GM12875 (cell line): ENCODE measurements at regions not wholly inside any gene's neighbourhood (a gene's known extent, or its start where the extent isn't known, plus 50 kb on each side); places are given as distances from the start of the nearest gene placed in this dataset.

Experiments used
- H3K4me3 ChIP-seq: one replicate; pipeline ENCODE4 v1.5.1; 2011; ENCODE audit warnings: low read depth, low read length, control low read depth
- TF ChIP-seq, protein P1 (sequence below): IDR thresholded peaks from 2 replicates; pipeline ENCODE4 v1.5.1; 2011; ENCODE audit warnings: low read depth, mild to moderate bottlenecking, control low read depth, inconsistent platforms, low read length, moderate library complexity, borderline replicate concordance; ENCODE audit not compliant: insufficient read depth

DNA sequence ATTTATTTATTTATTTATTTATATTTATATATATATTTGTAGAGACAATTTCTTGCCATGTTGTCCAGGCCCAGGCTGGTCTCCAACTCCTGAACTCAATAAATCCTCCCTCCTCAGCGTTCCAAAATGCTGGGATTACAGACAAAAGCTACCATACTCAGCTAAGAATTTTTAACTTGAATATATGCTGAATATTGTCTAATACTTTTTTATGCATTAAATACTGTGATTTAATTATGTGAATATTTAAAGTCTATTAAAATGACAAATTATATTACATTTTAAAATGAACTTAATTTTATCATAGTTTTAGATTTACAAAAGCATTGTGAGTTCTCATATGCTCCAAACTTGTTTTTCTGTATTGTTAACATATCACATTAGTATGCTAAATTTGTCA lies 1022.4 kb downstream of the GRIK2 start:
- no peak overlapping the region for H3K4me3 ChIP-seq
- TF ChIP-seq, protein P1, sequence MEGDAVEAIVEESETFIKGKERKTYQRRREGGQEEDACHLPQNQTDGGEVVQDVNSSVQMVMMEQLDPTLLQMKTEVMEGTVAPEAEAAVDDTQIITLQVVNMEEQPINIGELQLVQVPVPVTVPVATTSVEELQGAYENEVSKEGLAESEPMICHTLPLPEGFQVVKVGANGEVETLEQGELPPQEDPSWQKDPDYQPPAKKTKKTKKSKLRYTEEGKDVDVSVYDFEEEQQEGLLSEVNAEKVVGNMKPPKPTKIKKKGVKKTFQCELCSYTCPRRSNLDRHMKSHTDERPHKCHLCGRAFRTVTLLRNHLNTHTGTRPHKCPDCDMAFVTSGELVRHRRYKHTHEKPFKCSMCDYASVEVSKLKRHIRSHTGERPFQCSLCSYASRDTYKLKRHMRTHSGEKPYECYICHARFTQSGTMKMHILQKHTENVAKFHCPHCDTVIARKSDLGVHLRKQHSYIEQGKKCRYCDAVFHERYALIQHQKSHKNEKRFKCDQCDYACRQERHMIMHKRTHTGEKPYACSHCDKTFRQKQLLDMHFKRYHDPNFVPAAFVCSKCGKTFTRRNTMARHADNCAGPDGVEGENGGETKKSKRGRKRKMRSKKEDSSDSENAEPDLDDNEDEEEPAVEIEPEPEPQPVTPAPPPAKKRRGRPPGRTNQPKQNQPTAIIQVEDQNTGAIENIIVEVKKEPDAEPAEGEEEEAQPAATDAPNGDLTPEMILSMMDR: no peak

DNA sequence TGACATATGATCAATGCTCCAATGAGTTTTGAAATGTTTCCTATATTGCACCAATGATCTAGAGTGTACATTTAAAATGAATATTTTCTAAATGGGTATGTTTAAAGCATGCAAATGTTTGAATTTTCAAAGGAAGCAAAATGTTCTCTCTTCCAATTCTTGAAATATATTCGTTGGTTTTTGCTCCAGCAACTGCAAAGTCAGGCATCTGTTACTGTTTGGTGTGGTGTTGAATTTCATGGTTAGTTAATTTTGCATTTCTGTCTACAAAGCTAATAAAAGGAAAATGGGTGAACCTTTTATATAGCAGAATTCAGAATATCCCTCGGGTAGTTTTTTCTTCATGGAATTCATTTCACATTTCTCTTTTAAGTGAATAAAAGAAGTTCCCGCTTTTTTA lies 1018.3 kb downstream of the GRIK2 start:
- TF ChIP-seq, protein P1: no peak

DNA sequence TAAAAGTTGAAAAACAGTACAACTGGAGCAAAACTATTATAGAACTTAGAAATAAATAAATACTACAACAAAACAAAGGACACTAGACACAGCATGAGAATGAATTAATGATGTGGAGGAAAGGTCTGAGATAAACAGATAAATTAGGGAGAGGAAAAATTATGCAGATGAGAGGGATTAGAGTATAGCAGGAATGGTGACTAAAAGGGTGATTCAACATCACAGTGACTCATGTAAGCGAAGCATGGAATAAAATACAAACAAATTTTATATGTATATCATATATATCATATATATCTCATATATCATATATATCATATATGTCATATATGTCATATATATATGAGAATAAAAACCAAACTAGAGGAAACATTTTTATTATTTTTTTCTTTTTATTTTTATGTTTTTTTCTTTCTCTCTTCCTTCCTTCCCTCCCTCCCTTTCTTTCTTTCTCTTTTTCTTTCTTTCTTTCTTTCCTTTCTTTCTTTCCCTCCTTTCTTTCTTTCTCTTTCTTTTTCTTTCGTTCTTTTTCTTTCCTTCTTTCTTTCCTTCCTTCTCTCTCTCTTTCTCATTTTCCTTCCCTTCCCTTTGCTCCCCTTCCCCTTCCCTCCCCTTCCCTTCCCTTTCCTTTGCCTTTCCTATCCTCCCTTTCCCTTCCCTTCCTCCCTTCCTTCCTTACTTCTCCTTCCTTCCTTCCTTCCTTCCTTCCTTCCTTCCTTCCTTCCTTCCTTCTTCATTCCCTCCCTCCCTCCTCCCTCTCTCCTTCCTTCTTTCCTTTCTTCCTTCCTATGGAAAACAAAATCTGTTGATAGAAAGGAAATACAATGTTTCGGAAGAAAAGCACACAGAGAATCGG lies 1014.6 kb downstream of the GRIK2 start:
- H3K4me3 ChIP-seq: no peak overlapping the region
- TF ChIP-seq, protein P1: no peak

More for the DNA sequence above, 1018.3 kb downstream of the GRIK2 start:
- no peak overlapping the region for H3K4me3 ChIP-seq

DNA sequence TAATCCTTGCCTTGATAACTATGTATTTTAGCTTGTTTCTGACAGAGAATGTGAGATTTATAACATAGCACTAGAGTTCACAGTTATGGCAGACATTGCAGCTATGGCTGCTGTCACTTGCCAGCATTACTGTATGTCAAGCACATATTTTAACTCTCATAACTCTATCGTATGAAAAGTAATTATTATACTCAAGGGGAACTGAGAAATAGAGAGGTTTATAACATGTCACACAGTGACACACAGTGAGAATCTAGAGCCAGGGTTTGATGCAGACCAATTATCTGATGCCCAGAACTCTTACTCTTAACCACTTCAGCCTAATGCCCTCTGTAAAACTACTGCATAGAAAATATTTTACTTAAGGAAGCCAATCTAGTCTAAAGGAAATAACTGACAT lies 1012.4 kb downstream of the GRIK2 start:
- TF ChIP-seq, protein P1: no peak
- H3K4me3 ChIP-seq: no peak overlapping the region

DNA sequence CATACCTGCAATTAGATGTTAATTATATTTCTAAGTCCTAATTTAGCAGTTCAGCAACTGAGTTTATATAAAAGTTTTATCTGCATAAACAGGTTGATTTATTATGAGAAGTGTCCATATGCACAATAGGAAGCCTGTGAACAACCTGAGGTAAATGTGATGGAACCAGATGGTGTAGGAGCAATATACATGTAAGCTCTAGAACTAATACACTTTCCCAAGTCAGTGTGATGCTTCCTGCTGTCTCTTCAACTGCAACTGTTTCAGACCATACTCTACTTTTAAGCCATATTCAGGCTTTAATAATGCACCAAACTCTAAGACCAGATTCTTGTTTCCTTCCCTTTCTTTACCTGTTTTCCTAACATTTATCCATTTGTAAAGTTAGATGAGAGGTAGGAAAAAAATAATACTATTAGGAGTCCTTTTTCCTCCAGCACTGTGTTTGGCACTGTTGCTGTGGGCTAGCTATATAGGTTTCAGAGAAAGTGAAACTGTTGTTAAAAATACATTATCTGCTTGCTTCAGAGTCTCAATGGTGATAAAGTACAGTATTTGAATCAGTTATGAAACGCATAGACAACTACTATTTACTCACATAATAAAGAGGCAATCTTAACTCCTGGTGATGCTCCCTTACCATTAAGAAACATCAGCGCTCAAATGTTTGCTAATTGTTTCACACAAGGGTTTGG lies 1009.3 kb downstream of the GRIK2 start:
- H3K4me3 ChIP-seq: no peak overlapping the region
- TF ChIP-seq, protein P1: no peak

DNA sequence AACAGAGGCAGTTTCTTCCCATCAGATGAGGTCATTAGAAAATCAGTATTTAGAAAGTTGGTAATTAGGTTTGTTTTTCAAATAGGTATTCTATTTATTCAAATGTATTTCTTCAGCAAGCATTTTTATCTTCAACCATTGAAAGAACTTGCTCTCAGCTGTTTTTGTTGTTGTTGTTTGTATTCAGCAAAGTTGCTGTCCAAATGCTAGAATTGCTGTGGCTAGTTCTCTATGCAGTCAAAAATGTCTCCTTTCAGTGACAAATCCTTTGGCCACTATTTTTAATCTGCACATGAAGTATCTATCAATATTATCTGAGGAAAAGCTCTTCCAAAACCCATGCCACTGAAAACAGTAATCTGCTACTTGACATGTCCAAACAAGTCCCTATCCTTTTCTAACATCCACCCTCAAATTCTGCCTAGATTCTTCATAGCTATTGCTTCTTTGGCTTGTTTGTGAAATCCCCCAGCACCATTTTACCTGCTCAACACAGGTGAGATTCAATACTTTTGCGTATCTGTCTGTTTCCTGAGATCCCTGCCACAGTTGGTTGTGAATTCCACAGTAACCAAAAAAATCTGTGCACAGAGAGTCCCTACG lies 1005.4 kb downstream of the GRIK2 start:
- no peak overlapping the region for H3K4me3 ChIP-seq
- TF ChIP-seq, protein P1: no peak
